AG04450 (cell line): ENCODE measurements at regions not wholly inside any gene's neighbourhood (a gene's known extent, or its start where the extent isn't known, plus 50 kb on each side); places are given as distances from the start of the nearest gene placed in this dataset.

Experiments used
- CTCF ChIA-PET: fragments of 300-600, 350-600 bp; formaldehyde crosslinking; extraction: SDS; loops from one replicate; lab custom pipeline; 2022; ENCODE audit warnings: antibody characterized with exemption, inconsistent platforms; lab: Charles Lee
- POLR2A ChIA-PET: fragments of 350-600 bp; formaldehyde crosslinking; extraction: SDS; loops from one replicate; lab custom pipeline; 2021; ENCODE audit warnings: antibody characterized with exemption, inconsistent platforms; lab: Yijun Ruan, JAX
- DNase-seq: peaks from one replicate; pipeline ENCODE4 v3.0.0-alpha.2; 2011; ENCODE audit warnings: low read depth, low spot score
- H3K27ac ChIP-seq: one replicate; pipeline ENCODE4 v1.5.1; 2012; ENCODE audit warnings: low read depth, low read length, control low read depth
- H3K27me3 ChIP-seq: one replicate; pipeline ENCODE4 v1.6.0; 2012; ENCODE audit warnings: low read length; ENCODE audit not compliant: control insufficient read depth, insufficient read depth
- H3K4me3 ChIP-seq: 2 replicates; pipeline ENCODE4 v1.5.1; 2011; ENCODE audit warnings: mild to moderate bottlenecking, low read depth, low read length, control low read depth
- H3K9me3 ChIP-seq: 2 replicates; pipeline ENCODE4 v1.5.1; 2012; ENCODE audit warnings: low read length; ENCODE audit not compliant: control insufficient read depth, insufficient read depth
- TF ChIP-seq, protein P1 (sequence below): IDR thresholded peaks from 2 replicates; pipeline ENCODE4 v1.5.1; 2011; ENCODE audit warnings: low read depth, low read length, control low read depth, inconsistent platforms

- TF ChIP-seq, protein P1, sequence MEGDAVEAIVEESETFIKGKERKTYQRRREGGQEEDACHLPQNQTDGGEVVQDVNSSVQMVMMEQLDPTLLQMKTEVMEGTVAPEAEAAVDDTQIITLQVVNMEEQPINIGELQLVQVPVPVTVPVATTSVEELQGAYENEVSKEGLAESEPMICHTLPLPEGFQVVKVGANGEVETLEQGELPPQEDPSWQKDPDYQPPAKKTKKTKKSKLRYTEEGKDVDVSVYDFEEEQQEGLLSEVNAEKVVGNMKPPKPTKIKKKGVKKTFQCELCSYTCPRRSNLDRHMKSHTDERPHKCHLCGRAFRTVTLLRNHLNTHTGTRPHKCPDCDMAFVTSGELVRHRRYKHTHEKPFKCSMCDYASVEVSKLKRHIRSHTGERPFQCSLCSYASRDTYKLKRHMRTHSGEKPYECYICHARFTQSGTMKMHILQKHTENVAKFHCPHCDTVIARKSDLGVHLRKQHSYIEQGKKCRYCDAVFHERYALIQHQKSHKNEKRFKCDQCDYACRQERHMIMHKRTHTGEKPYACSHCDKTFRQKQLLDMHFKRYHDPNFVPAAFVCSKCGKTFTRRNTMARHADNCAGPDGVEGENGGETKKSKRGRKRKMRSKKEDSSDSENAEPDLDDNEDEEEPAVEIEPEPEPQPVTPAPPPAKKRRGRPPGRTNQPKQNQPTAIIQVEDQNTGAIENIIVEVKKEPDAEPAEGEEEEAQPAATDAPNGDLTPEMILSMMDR: no peak
- Histone ChIP-seq H3K9me3 (peaks cover 6% of the 10 kb centered on the region), H3K4me3 (no peak overlapping the region), H3K27me3 (no peaks in the 10 kb centered on the region), H3K27ac (no peak overlapping the region)
- ChIA-PET POLR2A (no interaction called here), CTCF (interaction anchor here (0.7 kb wide), 1 partner anchor 133 kb away, joined by 4 read pairs; no protein-coding TSS in a partner anchor)
- no peak for DNase-seq
These were observed 231.4 kb upstream of the WSCD1 start for GRCh38 chr17:5838661-5839300.

DNA sequence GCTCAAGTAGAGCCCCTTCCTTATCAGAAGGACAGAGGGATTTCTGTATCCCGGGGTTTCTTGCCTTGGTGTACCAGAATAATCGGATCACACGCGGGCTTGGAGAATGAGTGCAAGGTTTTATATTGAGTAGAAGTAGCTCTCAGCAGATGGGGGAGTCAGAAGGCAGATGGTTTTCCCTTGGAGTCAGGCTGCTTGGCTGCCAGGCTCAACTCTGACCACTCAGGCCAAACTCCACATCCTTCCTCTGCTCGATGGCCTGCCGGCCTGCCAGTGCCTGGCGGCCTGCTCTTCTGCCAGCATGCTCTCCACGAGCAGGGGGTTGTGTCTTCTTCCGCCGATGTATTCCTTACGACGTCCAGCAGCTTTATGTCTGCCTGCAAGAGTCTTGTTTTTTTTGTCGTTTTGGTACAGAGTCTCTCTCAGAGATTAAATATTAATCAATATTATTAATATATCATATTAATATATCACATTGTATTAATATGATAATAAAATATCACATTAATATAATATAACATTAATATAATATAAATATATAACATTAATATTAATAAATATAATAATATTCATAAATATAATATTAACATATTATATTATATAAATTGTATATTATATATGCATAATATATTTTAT, 229.2 kb upstream of the WSCD1 start:
- no peak overlapping the region for H3K27ac ChIP-seq
- DNase-seq: no peak
- POLR2A ChIA-PET: no interaction called here
- peaks cover 6% of the 10 kb centered on the region for H3K9me3 ChIP-seq
- H3K4me3 ChIP-seq: no peak overlapping the region
- CTCF ChIA-PET: interaction anchor here (0.6 kb wide), 1 partner anchor 1069 kb away, joined by 7 read pairs; no protein-coding TSS in a partner anchor
- TF ChIP-seq, protein P1: no peak
- peaks cover 3% of the 10 kb centered on the region for H3K27me3 ChIP-seq

GRCh38 chr17:5841862-5842261, 228.3 kb upstream of the WSCD1 start:
- no peak overlapping the region for H3K27ac ChIP-seq
- POLR2A ChIA-PET: no interaction called here
- no peak overlapping the region for H3K4me3 ChIP-seq
- no peak for DNase-seq
- TF ChIP-seq, protein P1: no peak
- peaks cover 3% of the 10 kb centered on the region for H3K27me3 ChIP-seq
- CTCF ChIA-PET: no interaction called here
- H3K9me3 ChIP-seq: peaks cover 6% of the 10 kb centered on the region

- ChIA-PET CTCF (interaction anchor here (0.7 kb wide), 1 partner anchor 21 kb away, joined by 3 read pairs; no protein-coding TSS in a partner anchor), POLR2A (no interaction called here)
- Histone ChIP-seq H3K27ac (no peak overlapping the region), H3K27me3 (peaks cover 3% of the 10 kb centered on the region), H3K4me3 (no peak overlapping the region), H3K9me3 (peaks cover 6% of the 10 kb centered on the region)
- TF ChIP-seq, protein P1: no peak
- no peak for DNase-seq
These were observed 226.7 kb upstream of the WSCD1 start for GRCh38 chr17:5843366-5844026.
